ENCODE measurements at regions not wholly inside any gene's neighbourhood (a gene's known extent, or its start where the extent isn't known, plus 50 kb on each side); places are given as distances from the start of the nearest gene placed in this dataset.

DNA sequence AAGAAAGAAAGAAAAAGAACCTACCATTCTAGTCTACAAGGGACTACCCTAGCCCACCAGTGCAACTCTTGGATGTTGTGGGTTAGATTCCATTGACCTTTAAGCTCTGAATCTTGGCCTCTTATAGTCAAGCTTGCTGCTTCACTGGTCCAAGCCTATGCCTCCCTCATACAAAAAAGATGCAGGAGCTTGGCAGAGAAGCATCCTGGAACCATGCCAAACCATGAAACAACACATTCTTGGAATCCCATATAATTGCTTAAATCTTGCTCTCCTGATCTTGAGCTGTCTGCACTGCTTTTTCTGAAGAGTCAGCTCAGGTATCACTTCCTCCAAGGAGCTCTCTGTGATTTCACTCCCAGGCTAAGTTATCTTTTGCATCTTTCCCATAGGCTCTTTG lies 117.9 kb upstream of the GPR139 start:
- TF ChIP-seq POLR2A (IDR thresholded peaks at IDR 0.05), result no peak
- TF ChIP-seq, protein P1, sequence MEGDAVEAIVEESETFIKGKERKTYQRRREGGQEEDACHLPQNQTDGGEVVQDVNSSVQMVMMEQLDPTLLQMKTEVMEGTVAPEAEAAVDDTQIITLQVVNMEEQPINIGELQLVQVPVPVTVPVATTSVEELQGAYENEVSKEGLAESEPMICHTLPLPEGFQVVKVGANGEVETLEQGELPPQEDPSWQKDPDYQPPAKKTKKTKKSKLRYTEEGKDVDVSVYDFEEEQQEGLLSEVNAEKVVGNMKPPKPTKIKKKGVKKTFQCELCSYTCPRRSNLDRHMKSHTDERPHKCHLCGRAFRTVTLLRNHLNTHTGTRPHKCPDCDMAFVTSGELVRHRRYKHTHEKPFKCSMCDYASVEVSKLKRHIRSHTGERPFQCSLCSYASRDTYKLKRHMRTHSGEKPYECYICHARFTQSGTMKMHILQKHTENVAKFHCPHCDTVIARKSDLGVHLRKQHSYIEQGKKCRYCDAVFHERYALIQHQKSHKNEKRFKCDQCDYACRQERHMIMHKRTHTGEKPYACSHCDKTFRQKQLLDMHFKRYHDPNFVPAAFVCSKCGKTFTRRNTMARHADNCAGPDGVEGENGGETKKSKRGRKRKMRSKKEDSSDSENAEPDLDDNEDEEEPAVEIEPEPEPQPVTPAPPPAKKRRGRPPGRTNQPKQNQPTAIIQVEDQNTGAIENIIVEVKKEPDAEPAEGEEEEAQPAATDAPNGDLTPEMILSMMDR (IDR thresholded peaks at IDR 0.05 in 4 of 5, conservative IDR thresholded peaks at IDR 0.05 in 1 of 5), result no peak
